GM19324 (cell line): ENCODE measurements at regions not wholly inside any gene's neighbourhood (a gene's known extent, or its start where the extent isn't known, plus 50 kb on each side); places are given as distances from the start of the nearest gene placed in this dataset.

Experiments used
- ATAC-seq: cut with Tn5 transposase; IDR thresholded peaks from one replicate; pipeline ENCODE4 v1.9.1; 2021; ENCODE audit warnings: mild to moderate bottlenecking, moderate library complexity; ENCODE audit not compliant: unreplicated experiment, low FRiP score

DNA sequence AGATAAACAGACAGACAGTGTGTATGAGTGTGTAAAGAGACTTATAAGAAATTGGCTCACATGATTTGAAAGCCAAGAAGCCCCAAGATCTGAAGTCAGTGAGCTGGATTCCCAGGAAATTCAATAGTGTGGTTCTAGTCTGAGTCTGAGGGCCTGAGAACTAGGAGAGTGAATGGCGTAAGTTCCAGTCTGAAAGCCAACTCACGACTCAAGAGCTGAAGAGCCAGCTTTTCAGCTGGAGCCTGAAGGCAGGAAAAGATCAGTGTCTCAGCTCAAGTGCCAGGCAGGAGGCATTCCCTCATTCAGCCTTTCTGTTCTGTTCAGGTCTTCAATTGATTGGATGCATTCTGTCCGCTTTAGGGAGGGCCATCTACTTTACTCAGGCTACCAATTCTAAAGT is 257.2 kb downstream of the PLPP3 start:
- ATAC-seq: no peak

GRCh38 chr1:56321150-56321490 is 258.2 kb downstream of the PLPP3 start:
- ATAC-seq: no peak

GRCh38 chr1:56320464-56321149 is 258.8 kb downstream of the PLPP3 start:
- ATAC-seq: no peak

- no peak for ATAC-seq
These were observed 261.6 kb downstream of the PLPP3 start for GRCh38 chr1:56317722-56318121.

- ATAC-seq: no peak
These were observed 263.9 kb downstream of the PLPP3 start for GRCh38 chr1:56315293-56315942.

DNA sequence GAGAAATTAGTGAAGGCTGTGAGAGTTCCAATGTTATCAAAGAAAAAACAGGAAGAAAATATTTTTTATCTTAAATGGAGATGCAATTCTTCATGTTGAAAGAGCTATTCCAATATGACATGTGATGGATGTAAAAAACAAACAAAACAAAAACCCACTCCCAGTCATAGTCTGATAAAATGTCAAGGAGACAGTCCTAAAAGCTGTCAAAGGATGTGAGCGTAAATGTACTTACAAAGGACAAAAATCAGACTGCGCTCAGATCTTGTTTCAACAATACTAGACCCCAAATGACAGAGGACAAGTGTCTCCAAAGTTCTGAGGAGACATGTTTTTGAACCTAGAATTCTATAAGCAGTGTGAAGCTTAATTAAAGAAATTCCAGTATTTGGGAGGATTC is 265.8 kb downstream of the PLPP3 start:
- no peak for ATAC-seq

DNA sequence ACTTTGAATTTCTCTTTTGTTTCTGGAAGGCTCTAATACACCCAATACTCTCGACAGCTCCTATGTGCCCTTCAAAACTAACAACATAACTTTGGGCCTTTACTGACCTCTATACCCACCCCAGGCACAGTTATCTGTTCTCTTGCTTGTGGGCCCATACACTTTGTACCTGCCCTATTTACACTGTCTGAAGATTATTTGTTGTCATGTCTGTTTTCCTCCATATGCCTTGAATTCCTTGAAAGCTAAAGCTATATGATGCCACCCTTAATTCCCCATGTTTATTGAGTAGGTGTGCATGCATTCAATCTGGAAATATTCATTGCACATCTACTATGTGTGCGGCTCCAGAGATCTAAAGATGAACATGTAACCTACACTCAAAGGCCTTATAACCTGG is 267.6 kb downstream of the PLPP3 start:
- no peak for ATAC-seq

GRCh38 chr1:56310945-56311344 is 268.4 kb downstream of the PLPP3 start:
- no peak for ATAC-seq

DNA sequence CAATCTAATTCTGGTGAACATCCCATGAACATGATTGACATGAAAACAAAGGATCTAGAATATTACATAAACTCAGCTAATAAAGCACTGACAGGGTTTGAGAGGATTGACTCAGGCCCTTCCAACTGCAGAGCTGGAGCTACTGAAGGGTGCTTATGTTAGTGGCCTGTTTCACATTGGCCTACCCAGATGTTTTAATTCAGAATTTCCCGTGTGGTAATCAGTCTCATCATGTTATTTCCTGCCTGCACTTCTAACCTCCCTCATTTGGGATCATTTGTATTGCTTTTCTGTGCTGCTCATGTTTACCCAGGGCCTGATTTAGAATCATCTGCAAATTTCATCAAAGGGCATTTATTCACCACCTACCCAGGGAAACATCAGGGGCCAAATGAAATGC is 270.3 kb downstream of the PLPP3 start:
- ATAC-seq: no peak

DNA sequence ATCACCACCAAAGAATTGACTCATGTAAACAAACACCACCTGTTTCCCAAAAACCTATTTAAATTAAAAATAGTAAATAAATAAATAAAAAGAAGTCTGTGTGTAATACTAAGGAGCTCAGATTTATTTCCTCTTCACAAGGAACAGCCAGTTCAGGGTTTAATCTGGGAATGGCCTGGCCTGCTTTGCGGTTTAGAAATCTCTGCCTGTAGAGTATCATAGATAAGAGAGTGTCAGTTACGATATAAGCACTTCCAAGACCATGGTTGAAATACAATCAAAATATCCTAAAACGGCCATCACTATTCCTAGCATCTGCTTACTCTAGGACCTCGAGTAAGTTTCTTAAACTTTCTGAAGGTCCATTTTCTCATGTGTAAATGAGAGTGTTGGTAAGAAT is 274.4 kb downstream of the PLPP3 start:
- no peak for ATAC-seq

- no peak for ATAC-seq
These were observed 275.6 kb downstream of the PLPP3 start for GRCh38 chr1:56303805-56304204.

DNA sequence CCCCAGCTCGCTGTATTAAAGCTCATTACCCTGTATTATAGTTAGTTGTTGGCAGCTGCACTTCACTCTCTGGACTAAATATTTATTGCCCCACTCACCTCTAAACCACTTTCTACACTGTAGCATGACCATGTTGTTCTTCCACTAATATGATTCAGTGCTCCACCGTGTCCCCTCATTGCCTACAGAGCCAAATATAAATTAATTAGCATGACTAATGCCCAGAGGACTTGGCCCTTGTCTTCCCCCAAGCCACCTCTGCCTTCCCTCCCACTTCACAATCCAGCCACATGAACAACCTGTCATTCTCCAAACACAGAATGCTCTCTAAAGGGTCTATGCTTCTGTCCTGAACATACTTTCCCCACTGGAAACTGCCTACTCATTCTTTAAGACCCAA is 276.5 kb downstream of the PLPP3 start:
- no peak for ATAC-seq

DNA sequence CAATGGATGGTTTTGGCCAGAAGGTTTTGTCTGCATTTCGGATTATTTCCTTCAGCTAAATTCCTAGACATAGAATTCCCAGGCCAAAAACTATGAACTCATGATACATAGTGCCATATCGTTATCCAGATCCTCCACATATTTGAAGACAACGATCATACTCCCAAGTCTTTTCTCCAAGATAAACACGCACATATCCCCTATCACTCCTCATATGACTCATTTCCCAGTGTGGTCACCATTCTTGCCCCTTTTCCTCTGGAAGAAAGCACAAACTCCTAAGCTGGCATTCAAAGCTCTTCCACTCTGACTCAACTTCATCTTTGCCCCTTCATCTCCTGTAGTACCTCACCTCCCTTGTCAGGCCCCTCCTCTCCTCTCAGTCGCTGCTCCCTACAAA is 277.6 kb downstream of the PLPP3 start:
- no peak for ATAC-seq

DNA sequence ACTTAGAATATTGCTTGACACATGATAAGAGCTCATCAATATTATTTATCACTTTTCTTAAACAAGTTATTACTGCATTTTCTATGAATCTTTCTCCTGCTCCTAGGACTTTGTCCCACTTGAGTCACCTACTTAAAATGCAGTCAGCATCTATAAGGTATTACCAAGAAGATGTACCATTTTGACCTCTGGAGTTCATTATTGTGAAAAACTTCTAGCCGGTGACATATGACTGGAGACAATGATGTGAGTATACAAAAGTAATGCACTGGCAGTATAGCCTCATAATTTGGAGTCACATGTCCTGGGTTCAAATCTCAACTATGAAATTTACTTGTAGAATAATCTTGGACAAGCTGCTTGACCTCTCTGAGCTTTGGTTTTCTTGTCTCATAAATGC is 278.5 kb downstream of the PLPP3 start:
- ATAC-seq: no peak

GRCh38 chr1:56298866-56299265 is 280.5 kb downstream of the PLPP3 start:
- no peak for ATAC-seq

GRCh38 chr1:56297904-56298303 is 281.5 kb downstream of the PLPP3 start:
- ATAC-seq: no peak

- ATAC-seq: no peak
These were observed 282.2 kb downstream of the PLPP3 start for GRCh38 chr1:56297208-56297607.

DNA sequence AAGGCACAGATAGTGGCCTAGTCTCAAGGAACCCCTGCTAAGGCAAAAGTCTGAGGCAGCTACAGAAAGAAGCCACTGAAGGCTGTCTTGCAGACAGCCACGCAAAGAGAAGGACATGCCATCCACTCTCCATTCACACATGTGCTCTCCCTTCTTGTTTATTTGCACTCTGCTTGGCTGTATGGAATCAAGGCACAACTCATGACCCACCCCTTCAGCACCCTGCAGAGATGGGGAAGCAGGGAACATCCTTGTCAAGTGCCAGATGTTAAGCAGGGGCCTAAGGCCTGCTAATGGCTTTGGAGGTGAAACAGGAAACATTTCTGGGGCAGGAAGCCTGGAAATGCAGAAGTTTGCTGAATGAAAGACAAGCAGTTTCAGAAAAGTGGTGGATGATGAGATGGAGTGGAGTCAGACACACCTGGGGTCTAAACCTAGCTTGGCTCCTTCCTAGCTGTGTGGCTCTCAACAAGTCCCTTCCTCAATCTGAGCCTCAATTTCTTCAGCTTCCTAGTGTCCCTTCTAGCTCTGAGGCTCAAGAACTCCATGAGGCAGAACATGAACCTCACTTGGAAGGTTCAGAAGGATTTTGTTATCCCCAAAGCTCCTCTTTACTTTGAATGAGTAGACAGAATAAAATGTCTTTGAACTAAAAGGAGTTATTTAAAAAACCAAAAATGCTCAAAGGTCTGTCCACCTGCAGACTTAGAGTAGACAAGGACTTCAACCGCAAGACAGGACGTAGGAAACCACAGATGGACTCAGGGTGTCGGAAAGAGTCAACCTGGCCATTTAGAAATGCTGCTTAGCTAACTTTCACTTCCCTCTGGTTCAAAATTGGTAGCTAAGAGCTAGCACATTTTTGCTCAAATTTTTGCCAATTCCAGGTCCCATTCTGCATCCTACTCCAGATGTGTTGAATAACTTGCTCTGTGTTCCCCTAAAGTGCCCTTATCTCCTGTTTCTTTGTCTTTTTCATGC is 283.1 kb downstream of the PLPP3 start:
- ATAC-seq: no peak

GRCh38 chr1:56291374-56291919 is 287.9 kb downstream of the PLPP3 start:
- ATAC-seq: no peak

- no peak for ATAC-seq
These were observed 290.1 kb downstream of the PLPP3 start for GRCh38 chr1:56289260-56289659.

GRCh38 chr1:56287721-56288120 is 291.6 kb downstream of the PLPP3 start:
- ATAC-seq: no peak
